ENCODE measurements at regions not wholly inside any gene's neighbourhood (a gene's known extent, or its start where the extent isn't known, plus 50 kb on each side); places are given as distances from the start of the nearest gene placed in this dataset.

DNA sequence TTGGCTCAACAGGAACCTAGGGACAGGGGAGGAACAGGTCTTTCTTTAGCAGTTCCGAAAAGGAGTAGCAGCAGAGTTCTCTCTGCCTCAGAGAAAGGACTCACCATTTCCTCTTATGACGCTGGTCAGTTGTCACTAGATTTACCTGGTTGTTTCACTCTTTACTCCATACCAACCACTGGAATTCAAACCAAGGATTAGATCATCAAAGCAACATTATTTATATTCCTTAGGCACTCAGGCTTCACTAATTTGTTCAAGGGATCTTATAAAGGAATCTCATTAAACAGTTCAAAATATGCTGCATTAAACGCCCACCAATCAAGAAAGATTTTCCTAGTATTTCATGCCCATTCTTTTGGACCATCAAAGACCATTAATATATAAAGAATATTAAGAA, 1129.5 kb upstream of the MAP3K7 start:
- TF ChIP-seq, protein P1, sequence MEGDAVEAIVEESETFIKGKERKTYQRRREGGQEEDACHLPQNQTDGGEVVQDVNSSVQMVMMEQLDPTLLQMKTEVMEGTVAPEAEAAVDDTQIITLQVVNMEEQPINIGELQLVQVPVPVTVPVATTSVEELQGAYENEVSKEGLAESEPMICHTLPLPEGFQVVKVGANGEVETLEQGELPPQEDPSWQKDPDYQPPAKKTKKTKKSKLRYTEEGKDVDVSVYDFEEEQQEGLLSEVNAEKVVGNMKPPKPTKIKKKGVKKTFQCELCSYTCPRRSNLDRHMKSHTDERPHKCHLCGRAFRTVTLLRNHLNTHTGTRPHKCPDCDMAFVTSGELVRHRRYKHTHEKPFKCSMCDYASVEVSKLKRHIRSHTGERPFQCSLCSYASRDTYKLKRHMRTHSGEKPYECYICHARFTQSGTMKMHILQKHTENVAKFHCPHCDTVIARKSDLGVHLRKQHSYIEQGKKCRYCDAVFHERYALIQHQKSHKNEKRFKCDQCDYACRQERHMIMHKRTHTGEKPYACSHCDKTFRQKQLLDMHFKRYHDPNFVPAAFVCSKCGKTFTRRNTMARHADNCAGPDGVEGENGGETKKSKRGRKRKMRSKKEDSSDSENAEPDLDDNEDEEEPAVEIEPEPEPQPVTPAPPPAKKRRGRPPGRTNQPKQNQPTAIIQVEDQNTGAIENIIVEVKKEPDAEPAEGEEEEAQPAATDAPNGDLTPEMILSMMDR (IDR thresholded peaks at IDR 0.05; ENCODE audit: poor library complexity, severe bottlenecking) = no peak
- no peak for TF ChIP-seq EP300 (conservative IDR thresholded peaks at IDR 0.05; ENCODE audit: poor library complexity, severe bottlenecking)
- no peak for TF ChIP-seq POLR2AphosphoS5 (IDR thresholded peaks at IDR 0.05)
- TF ChIP-seq, protein P2, sequence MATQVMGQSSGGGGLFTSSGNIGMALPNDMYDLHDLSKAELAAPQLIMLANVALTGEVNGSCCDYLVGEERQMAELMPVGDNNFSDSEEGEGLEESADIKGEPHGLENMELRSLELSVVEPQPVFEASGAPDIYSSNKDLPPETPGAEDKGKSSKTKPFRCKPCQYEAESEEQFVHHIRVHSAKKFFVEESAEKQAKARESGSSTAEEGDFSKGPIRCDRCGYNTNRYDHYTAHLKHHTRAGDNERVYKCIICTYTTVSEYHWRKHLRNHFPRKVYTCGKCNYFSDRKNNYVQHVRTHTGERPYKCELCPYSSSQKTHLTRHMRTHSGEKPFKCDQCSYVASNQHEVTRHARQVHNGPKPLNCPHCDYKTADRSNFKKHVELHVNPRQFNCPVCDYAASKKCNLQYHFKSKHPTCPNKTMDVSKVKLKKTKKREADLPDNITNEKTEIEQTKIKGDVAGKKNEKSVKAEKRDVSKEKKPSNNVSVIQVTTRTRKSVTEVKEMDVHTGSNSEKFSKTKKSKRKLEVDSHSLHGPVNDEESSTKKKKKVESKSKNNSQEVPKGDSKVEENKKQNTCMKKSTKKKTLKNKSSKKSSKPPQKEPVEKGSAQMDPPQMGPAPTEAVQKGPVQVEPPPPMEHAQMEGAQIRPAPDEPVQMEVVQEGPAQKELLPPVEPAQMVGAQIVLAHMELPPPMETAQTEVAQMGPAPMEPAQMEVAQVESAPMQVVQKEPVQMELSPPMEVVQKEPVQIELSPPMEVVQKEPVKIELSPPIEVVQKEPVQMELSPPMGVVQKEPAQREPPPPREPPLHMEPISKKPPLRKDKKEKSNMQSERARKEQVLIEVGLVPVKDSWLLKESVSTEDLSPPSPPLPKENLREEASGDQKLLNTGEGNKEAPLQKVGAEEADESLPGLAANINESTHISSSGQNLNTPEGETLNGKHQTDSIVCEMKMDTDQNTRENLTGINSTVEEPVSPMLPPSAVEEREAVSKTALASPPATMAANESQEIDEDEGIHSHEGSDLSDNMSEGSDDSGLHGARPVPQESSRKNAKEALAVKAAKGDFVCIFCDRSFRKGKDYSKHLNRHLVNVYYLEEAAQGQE (IDR thresholded peaks at IDR 0.05; ENCODE audit: borderline replicate concordance) = no peak
- no peak for TF ChIP-seq RAD21 (conservative IDR thresholded peaks at IDR 0.05)
- TF ChIP-seq EZH2 (IDR thresholded peaks at IDR 0.05; ENCODE audit: borderline replicate concordance, insufficient read depth, low read length, poor library complexity, severe bottlenecking) = no peak
- TF ChIP-seq TAF1 (IDR thresholded peaks at IDR 0.05; ENCODE audit: low read depth) = no peak
- no peak for TF ChIP-seq SMC3 (conservative IDR thresholded peaks at IDR 0.05; ENCODE audit: poor library complexity)
